ENCODE measurements at regions not wholly inside any gene's neighbourhood (a gene's known extent, or its start where the extent isn't known, plus 50 kb on each side); places are given as distances from the start of the nearest gene placed in this dataset.

- TF ChIP-seq CTCF (IDR thresholded peaks at IDR 0.05 in 2 of 3, conservative IDR thresholded peaks at IDR 0.05 in 1 of 3; ENCODE audit: borderline replicate concordance in 1 of 3, insufficient read depth in 1 of 3, low read depth in 2 of 3, low read length in 2 of 3), result no peak
- TF ChIP-seq RAD21 (IDR thresholded peaks at IDR 0.05; ENCODE audit: low read depth), result no peak
These were observed 249.7 kb upstream of the BTG1 start for GRCh38 chr12:92395322-92395721.

All from HCT116 (cell line).